Thyroid gland (tissue), 4 donors: ENCODE measurements at regions not wholly inside any gene's neighbourhood (a gene's known extent, or its start where the extent isn't known, plus 50 kb on each side); places are given as distances from the start of the nearest gene placed in this dataset.

ENCODE experiments used
- POLR2A ChIP-seq, 2 donors: fragments of 450-650 bp; IDR thresholded peaks; one replicate each; pipeline ENCODE4 v1.6.1; 2017; ENCODE audit warnings: antibody characterized with exemption in 2 of 2, mild to moderate bottlenecking in 2 of 2, moderate library complexity in 1 of 2
- TF ChIP-seq, protein P1 (sequence below), 6 experiments: fragments of 200-600 bp in 3 of 6; fragments of 450-650 bp in 3 of 6; sonication (generic) in 3 of 6; IDR thresholded peaks; one replicate each; pipeline ENCODE4 v1.5.1; 2016 to 2019; ENCODE audit warnings: antibody characterized with exemption in 6 of 6, mild to moderate bottlenecking in 2 of 6, inconsistent platforms in 1 of 6, moderate library complexity in 1 of 6

GRCh38 chr14:65282896-65283253 lies 129.7 kb upstream of the FUT8 start:
- TF ChIP-seq, protein P1, sequence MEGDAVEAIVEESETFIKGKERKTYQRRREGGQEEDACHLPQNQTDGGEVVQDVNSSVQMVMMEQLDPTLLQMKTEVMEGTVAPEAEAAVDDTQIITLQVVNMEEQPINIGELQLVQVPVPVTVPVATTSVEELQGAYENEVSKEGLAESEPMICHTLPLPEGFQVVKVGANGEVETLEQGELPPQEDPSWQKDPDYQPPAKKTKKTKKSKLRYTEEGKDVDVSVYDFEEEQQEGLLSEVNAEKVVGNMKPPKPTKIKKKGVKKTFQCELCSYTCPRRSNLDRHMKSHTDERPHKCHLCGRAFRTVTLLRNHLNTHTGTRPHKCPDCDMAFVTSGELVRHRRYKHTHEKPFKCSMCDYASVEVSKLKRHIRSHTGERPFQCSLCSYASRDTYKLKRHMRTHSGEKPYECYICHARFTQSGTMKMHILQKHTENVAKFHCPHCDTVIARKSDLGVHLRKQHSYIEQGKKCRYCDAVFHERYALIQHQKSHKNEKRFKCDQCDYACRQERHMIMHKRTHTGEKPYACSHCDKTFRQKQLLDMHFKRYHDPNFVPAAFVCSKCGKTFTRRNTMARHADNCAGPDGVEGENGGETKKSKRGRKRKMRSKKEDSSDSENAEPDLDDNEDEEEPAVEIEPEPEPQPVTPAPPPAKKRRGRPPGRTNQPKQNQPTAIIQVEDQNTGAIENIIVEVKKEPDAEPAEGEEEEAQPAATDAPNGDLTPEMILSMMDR (IDR thresholded peaks at IDR 0.05), result no peak
- TF ChIP-seq POLR2A (IDR thresholded peaks at IDR 0.05), result no peak
